ENCODE measurements at regions not wholly inside any gene's neighbourhood (a gene's known extent, or its start where the extent isn't known, plus 50 kb on each side); places are given as distances from the start of the nearest gene placed in this dataset.
"Not testable (repeated sequence)": the region's sequence is repeated elsewhere in the genome, so short reads cannot be mapped to it uniquely, and the experiment has no call there.

DNA sequence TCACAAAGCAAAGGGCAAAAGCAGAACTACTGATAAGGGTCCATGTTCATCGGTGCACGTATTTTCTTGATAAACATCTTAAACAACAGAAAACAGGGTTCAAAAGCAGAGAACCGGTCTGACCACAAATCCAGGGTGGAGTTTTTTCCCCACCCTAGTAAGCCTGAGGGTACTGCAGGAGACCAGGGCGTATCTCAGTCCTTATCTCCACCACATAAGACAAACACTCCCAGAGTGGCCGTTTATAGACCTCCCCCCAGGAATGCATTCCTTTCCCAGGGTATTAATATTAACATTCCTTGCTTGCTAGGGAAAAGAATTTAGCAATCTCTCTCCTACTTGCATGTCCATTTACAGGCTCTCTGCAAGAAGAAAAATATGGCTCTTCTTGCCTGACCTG, 567.9 kb upstream of the HS3ST1 start:
- TF ChIP-seq POLR2A (IDR thresholded peaks at IDR 0.05): not testable (repeated sequence)
- TF ChIP-seq, protein P1, sequence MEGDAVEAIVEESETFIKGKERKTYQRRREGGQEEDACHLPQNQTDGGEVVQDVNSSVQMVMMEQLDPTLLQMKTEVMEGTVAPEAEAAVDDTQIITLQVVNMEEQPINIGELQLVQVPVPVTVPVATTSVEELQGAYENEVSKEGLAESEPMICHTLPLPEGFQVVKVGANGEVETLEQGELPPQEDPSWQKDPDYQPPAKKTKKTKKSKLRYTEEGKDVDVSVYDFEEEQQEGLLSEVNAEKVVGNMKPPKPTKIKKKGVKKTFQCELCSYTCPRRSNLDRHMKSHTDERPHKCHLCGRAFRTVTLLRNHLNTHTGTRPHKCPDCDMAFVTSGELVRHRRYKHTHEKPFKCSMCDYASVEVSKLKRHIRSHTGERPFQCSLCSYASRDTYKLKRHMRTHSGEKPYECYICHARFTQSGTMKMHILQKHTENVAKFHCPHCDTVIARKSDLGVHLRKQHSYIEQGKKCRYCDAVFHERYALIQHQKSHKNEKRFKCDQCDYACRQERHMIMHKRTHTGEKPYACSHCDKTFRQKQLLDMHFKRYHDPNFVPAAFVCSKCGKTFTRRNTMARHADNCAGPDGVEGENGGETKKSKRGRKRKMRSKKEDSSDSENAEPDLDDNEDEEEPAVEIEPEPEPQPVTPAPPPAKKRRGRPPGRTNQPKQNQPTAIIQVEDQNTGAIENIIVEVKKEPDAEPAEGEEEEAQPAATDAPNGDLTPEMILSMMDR (IDR thresholded peaks at IDR 0.05): not testable (repeated sequence)
